H9 (cell line): ENCODE measurements at regions not wholly inside any gene's neighbourhood (a gene's known extent, or its start where the extent isn't known, plus 50 kb on each side); places are given as distances from the start of the nearest gene placed in this dataset.

ENCODE experiments used
- DNase-seq: peaks from one replicate; pipeline ENCODE4 v3.0.0-alpha.2; 2017
- H2AFZ ChIP-seq: one replicate; pipeline ENCODE4 v1.6.1; 2013; ENCODE audit warnings: mild to moderate bottlenecking, low read length, control low read depth, moderate library complexity
- H2AK5ac ChIP-seq: 2 replicates; pipeline ENCODE4 v1.6.1; 2013; ENCODE audit warnings: low read length, control low read depth, mixed read lengths; ENCODE audit not compliant: insufficient read length
- H2BK120ac ChIP-seq: one replicate; pipeline ENCODE4 v1.6.1; 2013; ENCODE audit warnings: low read depth, mild to moderate bottlenecking, low read length, control low read depth, inconsistent platforms; ENCODE audit not compliant: poor library complexity, severe bottlenecking
- H2BK12ac ChIP-seq: 2 replicates; pipeline ENCODE4 v1.6.1; 2013; ENCODE audit warnings: low read length, control low read depth, mixed read lengths, low read depth; ENCODE audit not compliant: insufficient read length
- H2BK15ac ChIP-seq: 2 replicates; pipeline ENCODE4 v1.6.1; 2013; ENCODE audit warnings: low read depth, low read length, control low read depth
- H2BK20ac ChIP-seq: one replicate; pipeline ENCODE4 v1.6.1; 2013; ENCODE audit warnings: low read depth, mild to moderate bottlenecking, low read length, control low read depth, inconsistent platforms; ENCODE audit not compliant: poor library complexity, severe bottlenecking
- H2BK5ac ChIP-seq: 2 replicates; pipeline ENCODE4 v1.6.1; 2013; ENCODE audit warnings: low read length, control low read depth, mixed read lengths; ENCODE audit not compliant: insufficient read length
- H3K14ac ChIP-seq: 2 replicates; pipeline ENCODE4 v1.6.1; 2013; ENCODE audit warnings: low read length, control low read depth; ENCODE audit not compliant: insufficient read depth
- H3K18ac ChIP-seq: 2 replicates; pipeline ENCODE4 v1.6.1; 2013; ENCODE audit warnings: low read depth, mild to moderate bottlenecking, mixed read lengths, low read length, control low read depth; ENCODE audit not compliant: insufficient read length
- H3K23ac ChIP-seq: 2 replicates; pipeline ENCODE4 v1.6.1; 2013; ENCODE audit warnings: low read length, control low read depth, mixed read lengths, low read depth; ENCODE audit not compliant: insufficient read length
- H3K23me2 ChIP-seq: 2 replicates; pipeline ENCODE4 v1.6.1; 2013; ENCODE audit warnings: low read depth, mild to moderate bottlenecking, mixed read lengths, low read length, control low read depth; ENCODE audit not compliant: insufficient read length, poor library complexity, severe bottlenecking
- H3K27ac ChIP-seq: 2 replicates; pipeline ENCODE4 v1.5.1; 2013; ENCODE audit warnings: low read length, control low read depth, mixed read lengths, low read depth; ENCODE audit not compliant: insufficient read length
- H3K27me3 ChIP-seq: 2 replicates; pipeline ENCODE4 v1.6.1; 2013; ENCODE audit warnings: low read length, control low read depth, inconsistent platforms; ENCODE audit not compliant: insufficient read depth
- H3K4ac ChIP-seq: 2 replicates; pipeline ENCODE4 v1.6.1; 2013; ENCODE audit warnings: low read depth, mild to moderate bottlenecking, control low read depth, inconsistent platforms, low read length, moderate library complexity
- H3K4me1 ChIP-seq: 2 replicates; pipeline ENCODE4 v1.6.1; 2013; ENCODE audit warnings: low read length, control low read depth, inconsistent platforms; ENCODE audit not compliant: insufficient read depth
- H3K4me2 ChIP-seq: 2 replicates; pipeline ENCODE4 v1.6.1; 2013; ENCODE audit warnings: low read length, control low read depth, mixed read lengths; ENCODE audit not compliant: insufficient read length, insufficient read depth
- H3K56ac ChIP-seq: 2 replicates; pipeline ENCODE4 v1.6.1; 2013; ENCODE audit warnings: low read depth, mild to moderate bottlenecking, mixed read lengths, low read length, control low read depth; ENCODE audit not compliant: insufficient read length
- H3K79me1 ChIP-seq: 2 replicates; pipeline ENCODE4 v1.6.1; 2013; ENCODE audit warnings: low read depth, mild to moderate bottlenecking, moderate library complexity, low read length, control low read depth, inconsistent platforms; ENCODE audit not compliant: insufficient read depth, poor library complexity, severe bottlenecking
- H3K79me2 ChIP-seq: 2 replicates; pipeline ENCODE4 v1.6.1; 2013; ENCODE audit warnings: low read length, control low read depth, inconsistent platforms; ENCODE audit not compliant: insufficient read depth
- H3K9ac ChIP-seq: 2 replicates; pipeline ENCODE4 v1.6.1; 2013; ENCODE audit warnings: low read length, control low read depth, mixed read lengths; ENCODE audit not compliant: insufficient read length; ENCODE audit errors: extremely low read depth
- H3K9me3 ChIP-seq: one replicate; pipeline ENCODE4 v1.6.1; 2013; ENCODE audit warnings: low read depth, low read length, inconsistent platforms; ENCODE audit not compliant: control insufficient read depth
- H3T11ph ChIP-seq: one replicate; pipeline ENCODE4 v1.6.1; 2013; ENCODE audit warnings: mild to moderate bottlenecking, low read length, control low read depth, inconsistent platforms
- H4K20me1 ChIP-seq: one replicate; pipeline ENCODE4 v1.6.1; 2013; ENCODE audit not compliant: control insufficient read depth, insufficient read length, insufficient read depth
- H4K5ac ChIP-seq: 2 replicates; pipeline ENCODE4 v1.6.1; 2013; ENCODE audit warnings: low read depth, mild to moderate bottlenecking, mixed read lengths, low read length, control low read depth; ENCODE audit not compliant: insufficient read length
- H4K8ac ChIP-seq: replicated peaks from 2 replicates; pipeline ENCODE4 v1.6.1; 2013; ENCODE audit warnings: low read length, control low read depth, mixed read lengths, low read depth; ENCODE audit not compliant: insufficient read length
- H4K91ac ChIP-seq: 2 replicates; pipeline ENCODE4 v1.6.1; 2013; ENCODE audit warnings: low read depth, mild to moderate bottlenecking, moderate library complexity, mixed read lengths, low read length, control low read depth; ENCODE audit not compliant: insufficient read length
- H3K27ac Mint-ChIP-seq, 3 experiments: 2 replicates in 2 of 3; 3 replicates in 1 of 3; pipeline ENCODE4 v1.8.0; 2020 to 2021; ENCODE audit warnings: mixed read lengths in 3 of 3, mild to moderate bottlenecking in 1 of 3, moderate library complexity in 1 of 3
- H3K27me3 Mint-ChIP-seq: 2 replicates; pipeline ENCODE4 v1.8.0; 2021; ENCODE audit warnings: low read depth, mild to moderate bottlenecking, moderate library complexity, mixed read lengths
- H3K36me3 Mint-ChIP-seq, 3 experiments: 2 replicates in 2 of 3; 3 replicates in 1 of 3; pipeline ENCODE4 v1.8.0; 2020 to 2021; ENCODE audit warnings: low read depth in 3 of 3, mixed read lengths in 3 of 3; ENCODE audit not compliant: insufficient read depth in 1 of 3
- H3K4me1 Mint-ChIP-seq, 2 experiments: 2 replicates each; pipeline ENCODE4 v1.8.0; 2020; ENCODE audit warnings: mixed read lengths in 2 of 2
- H3K4me3 Mint-ChIP-seq, 2 experiments: 2 replicates in 1 of 2; 3 replicates in 1 of 2; pipeline ENCODE4 v1.8.0; 2020 to 2021; ENCODE audit warnings: mild to moderate bottlenecking in 2 of 2, mixed read lengths in 2 of 2, moderate library complexity in 1 of 2
- H3K9me3 Mint-ChIP-seq, 2 experiments: 2 replicates in 1 of 2; 3 replicates in 1 of 2; pipeline ENCODE4 v1.8.0; 2020; ENCODE audit warnings: mild to moderate bottlenecking in 2 of 2, mixed read lengths in 2 of 2, moderate library complexity in 1 of 2
- CTCF ChIP-seq: fragments of 200-600 bp; sonication (generic); conservative IDR thresholded peaks from 3 replicates; pipeline ENCODE4 v1.8.0; 2021; ENCODE audit warnings: antibody characterized with exemption, mild to moderate bottlenecking
- WGBS: extraction: QIAGEN DNeasy Blood & Tissue Kit; methylation state at CpG from one replicate; pipeline ENCODE4 v1.1.7; 2013; ENCODE audit warnings: missing lambda C conversion rate, low lambda C conversion rate, mixed read lengths; ENCODE audit not compliant: insufficient read length; ENCODE audit errors: extremely low coverage; 5-methylcytosine and 5-hydroxymethylcytosine counted together

- Histone ChIP-seq H2BK15ac (no peak overlapping the region), H2BK12ac (no peak overlapping the region), H4K20me1 (no peaks in the 10 kb centered on the region), H3K23ac (no peak overlapping the region), H2BK120ac (no peak overlapping the region), H3K27me3 (no peaks in the 10 kb centered on the region), H3K23me2 (no peaks in the 10 kb centered on the region), H3K9me3 (no peaks in the 10 kb centered on the region), H2AFZ (no peak overlapping the region), H3K18ac (no peak overlapping the region), H4K5ac (no peak overlapping the region), H3K9ac (no peak overlapping the region), H3K4me1 (peaks cover 12% of the 10 kb centered on the region), H3T11ph (no peak overlapping the region), H2BK5ac (no peak overlapping the region), H4K91ac (no peak overlapping the region), H2AK5ac (no peak overlapping the region), H3K79me2 (no peaks in the 10 kb centered on the region), H3K4ac (no peak overlapping the region), H3K27ac (no peak overlapping the region), H3K14ac (no peak overlapping the region), H2BK20ac (no peak overlapping the region), H3K56ac (no peak overlapping the region), H3K79me1 (no peaks in the 10 kb centered on the region), H3K4me2 (no peak overlapping the region), H4K8ac (no peak overlapping the region)
- Mint-ChIP-seq H3K27me3 (no peaks in the 10 kb centered on the region), H3K9me3 (peaks cover 5 to 9% of the 10 kb centered on the region in 2 experiments), H3K27ac (no peak overlapping the region), H3K36me3 (peaks cover 6 to 15% (median 6%) of the 10 kb centered on the region in 3 experiments; a peak in 5 of 7 replicates), H3K4me3 (no peak overlapping the region), H3K4me1 (no peaks in the 10 kb centered on the region)
- no peak for DNase-seq
- no CpG with 5 or more reads among the region's 4 CpGs for WGBS
- no peak for TF ChIP-seq CTCF
Observed at GRCh38 chr17:14918540-14918939, 346.6 kb downstream of the PMP22 start.
